ENCODE measurements at regions not wholly inside any gene's neighbourhood (a gene's known extent, or its start where the extent isn't known, plus 50 kb on each side); places are given as distances from the start of the nearest gene placed in this dataset.

- Histone ChIP-seq H3K4me3 (replicated peaks; ENCODE audit: insufficient read depth, low read length) (no peak overlapping the region), H3K27me3 (ENCODE audit: insufficient read depth, poor library complexity, severe bottlenecking) (no peaks in the 10 kb centered on the region), H3K27ac (replicated peaks) (no peak overlapping the region)
- no peak for DNase-seq (ENCODE audit: low read depth in 1 of 2, low spot score in 1 of 2)
- TF ChIP-seq SPI1 (IDR thresholded peaks at IDR 0.05; ENCODE audit: borderline replicate concordance, low read depth) (no peak), CTCF (IDR thresholded peaks at IDR 0.05; ENCODE audit: insufficient read depth, low read length) (no peak), GABPA (IDR thresholded peaks at IDR 0.05; ENCODE audit: low read depth) (no peak), POLR2AphosphoS5 (IDR thresholded peaks at IDR 0.05; ENCODE audit: low read depth) (no peak), REST (IDR thresholded peaks at IDR 0.05; ENCODE audit: insufficient replicate concordance, low read depth) (no peak)
Observed at GRCh38 chr1:38337711-38338110, 291.1 kb upstream of the POU3F1 start.

- TF ChIP-seq SPI1 (IDR thresholded peaks at IDR 0.05; ENCODE audit: borderline replicate concordance, low read depth): no peak
- TF ChIP-seq CTCF (IDR thresholded peaks at IDR 0.05; ENCODE audit: insufficient read depth, low read length): no peak
- TF ChIP-seq GABPA (IDR thresholded peaks at IDR 0.05; ENCODE audit: low read depth): no peak
- no peak for TF ChIP-seq POLR2AphosphoS5 (IDR thresholded peaks at IDR 0.05; ENCODE audit: low read depth)
- no peak for TF ChIP-seq REST (IDR thresholded peaks at IDR 0.05; ENCODE audit: insufficient replicate concordance, low read depth)
- Histone ChIP-seq H3K27ac (replicated peaks) (no peak overlapping the region), H3K27me3 (ENCODE audit: insufficient read depth, poor library complexity, severe bottlenecking) (no peaks in the 10 kb centered on the region), H3K4me3 (replicated peaks; ENCODE audit: insufficient read depth, low read length) (no peak overlapping the region)
- DNase-seq (ENCODE audit: low read depth in 1 of 2, low spot score in 1 of 2): no peak
Observed at GRCh38 chr1:38336961-38337360, 290.4 kb upstream of the POU3F1 start.

- DNase-seq (ENCODE audit: low read depth in 1 of 2, low spot score in 1 of 2): no peak
- TF ChIP-seq GABPA (IDR thresholded peaks at IDR 0.05; ENCODE audit: low read depth) (no peak), CTCF (IDR thresholded peaks at IDR 0.05; ENCODE audit: insufficient read depth, low read length) (no peak), REST (IDR thresholded peaks at IDR 0.05; ENCODE audit: insufficient replicate concordance, low read depth) (no peak), POLR2AphosphoS5 (IDR thresholded peaks at IDR 0.05; ENCODE audit: low read depth) (no peak), SPI1 (IDR thresholded peaks at IDR 0.05; ENCODE audit: borderline replicate concordance, low read depth) (no peak)
- Histone ChIP-seq H3K27ac (replicated peaks) (no peak overlapping the region), H3K4me3 (replicated peaks; ENCODE audit: insufficient read depth, low read length) (no peak overlapping the region), H3K27me3 (ENCODE audit: insufficient read depth, poor library complexity, severe bottlenecking) (no peaks in the 10 kb centered on the region)
Observed at GRCh38 chr1:38336301-38336923, 289.8 kb upstream of the POU3F1 start.

Measured in HL-60 (cell line).